Thyroid gland (tissue), 4 donors: ENCODE measurements at regions not wholly inside any gene's neighbourhood (a gene's known extent, or its start where the extent isn't known, plus 50 kb on each side); places are given as distances from the start of the nearest gene placed in this dataset.

ENCODE experiments used
- POLR2A ChIP-seq, 2 donors: fragments of 450-650 bp; IDR thresholded peaks; one replicate each; pipeline ENCODE4 v1.6.1; 2017; ENCODE audit warnings: antibody characterized with exemption in 2 of 2, mild to moderate bottlenecking in 2 of 2, moderate library complexity in 1 of 2
- TF ChIP-seq, protein P1 (sequence below), 6 experiments: fragments of 200-600 bp in 3 of 6; fragments of 450-650 bp in 3 of 6; sonication (generic) in 3 of 6; IDR thresholded peaks; one replicate each; pipeline ENCODE4 v1.5.1; 2016 to 2019; ENCODE audit warnings: antibody characterized with exemption in 6 of 6, mild to moderate bottlenecking in 2 of 6, inconsistent platforms in 1 of 6, moderate library complexity in 1 of 6

DNA sequence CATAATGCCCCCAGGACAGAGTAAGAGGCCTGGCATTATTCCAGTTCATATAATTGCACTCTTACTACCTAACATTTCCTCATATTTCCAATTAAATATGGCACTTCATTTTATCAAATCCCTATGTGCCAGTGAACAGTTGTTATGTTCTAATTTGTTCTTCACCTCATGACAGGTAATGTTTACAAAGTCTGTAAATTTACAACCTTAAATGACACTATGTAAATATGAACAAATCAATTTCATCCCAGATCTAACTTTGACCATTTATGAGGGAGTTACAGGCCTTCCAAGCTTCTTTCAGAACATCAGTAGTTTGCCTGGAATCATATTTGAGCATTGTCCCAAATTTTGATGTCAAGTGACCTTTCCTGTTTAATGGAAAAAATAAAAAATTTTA is 592.6 kb upstream of the CDH6 start:
- TF ChIP-seq, protein P1, sequence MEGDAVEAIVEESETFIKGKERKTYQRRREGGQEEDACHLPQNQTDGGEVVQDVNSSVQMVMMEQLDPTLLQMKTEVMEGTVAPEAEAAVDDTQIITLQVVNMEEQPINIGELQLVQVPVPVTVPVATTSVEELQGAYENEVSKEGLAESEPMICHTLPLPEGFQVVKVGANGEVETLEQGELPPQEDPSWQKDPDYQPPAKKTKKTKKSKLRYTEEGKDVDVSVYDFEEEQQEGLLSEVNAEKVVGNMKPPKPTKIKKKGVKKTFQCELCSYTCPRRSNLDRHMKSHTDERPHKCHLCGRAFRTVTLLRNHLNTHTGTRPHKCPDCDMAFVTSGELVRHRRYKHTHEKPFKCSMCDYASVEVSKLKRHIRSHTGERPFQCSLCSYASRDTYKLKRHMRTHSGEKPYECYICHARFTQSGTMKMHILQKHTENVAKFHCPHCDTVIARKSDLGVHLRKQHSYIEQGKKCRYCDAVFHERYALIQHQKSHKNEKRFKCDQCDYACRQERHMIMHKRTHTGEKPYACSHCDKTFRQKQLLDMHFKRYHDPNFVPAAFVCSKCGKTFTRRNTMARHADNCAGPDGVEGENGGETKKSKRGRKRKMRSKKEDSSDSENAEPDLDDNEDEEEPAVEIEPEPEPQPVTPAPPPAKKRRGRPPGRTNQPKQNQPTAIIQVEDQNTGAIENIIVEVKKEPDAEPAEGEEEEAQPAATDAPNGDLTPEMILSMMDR (IDR thresholded peaks at IDR 0.05), result no peak
- TF ChIP-seq POLR2A (IDR thresholded peaks at IDR 0.05), result no peak
